GM20000 (cell line): ENCODE measurements at regions not wholly inside any gene's neighbourhood (a gene's known extent, or its start where the extent isn't known, plus 50 kb on each side); places are given as distances from the start of the nearest gene placed in this dataset.
A peak's percentile ranks its signal among the peaks of the same experiment; 100 is the strongest.

Experiments used
- DNase-seq: peaks from one replicate; pipeline ENCODE4 v3.0.0; 2012; ENCODE audit warnings: low spot score
- CTCF ChIP-seq: IDR thresholded peaks from 2 replicates; pipeline ENCODE4 v1.5.1; 2012; ENCODE audit warnings: mild to moderate bottlenecking, control low read depth; ENCODE audit errors: extremely low read depth, missing control alignments

DNA sequence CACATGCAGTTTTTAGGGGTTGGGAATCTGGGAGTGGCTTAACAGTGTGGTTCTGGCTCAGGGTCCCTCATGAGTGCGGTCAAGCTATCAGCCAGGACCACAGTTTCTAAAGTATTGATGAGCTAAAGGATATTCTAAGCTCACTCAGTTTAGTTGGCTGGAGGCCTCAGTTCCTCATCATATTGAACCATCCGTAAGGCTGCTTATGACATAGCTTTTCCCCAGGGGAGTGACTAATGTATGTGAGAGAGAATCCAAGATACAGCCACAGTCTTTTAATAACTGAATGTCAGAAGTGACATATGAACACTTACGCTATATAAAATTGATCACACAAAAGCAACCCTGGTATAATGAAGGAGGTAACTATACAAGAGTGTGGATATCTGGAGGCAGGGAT, 245.3 kb downstream of the POLR1F start:
- no peak for DNase-seq
- no peak for TF ChIP-seq CTCF

GRCh38 chr7:19455623-19456022, 253.2 kb downstream of the POLR1F start:
- no peak for TF ChIP-seq CTCF
- no peak for DNase-seq

DNA sequence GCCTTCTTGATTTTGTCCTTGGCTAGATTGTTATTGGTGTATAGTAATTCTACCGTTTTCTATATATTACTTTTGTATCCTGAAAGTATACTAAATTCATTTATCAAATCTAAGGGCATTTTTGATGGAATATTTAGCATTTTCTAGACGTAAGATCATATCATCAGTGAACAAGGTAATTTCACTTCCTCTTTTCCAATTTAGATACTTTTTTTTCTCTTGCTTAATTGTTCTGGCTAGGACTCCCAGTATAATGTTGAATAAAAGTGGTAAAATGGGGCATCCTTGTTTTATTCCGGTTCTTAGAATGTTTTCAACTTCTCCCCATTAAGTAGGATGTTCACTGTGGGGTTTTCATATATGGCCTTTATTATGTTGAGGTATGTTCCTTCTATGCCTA, 260.7 kb downstream of the POLR1F start:
- DNase-seq, result no peak
- TF ChIP-seq CTCF, result no peak

DNA sequence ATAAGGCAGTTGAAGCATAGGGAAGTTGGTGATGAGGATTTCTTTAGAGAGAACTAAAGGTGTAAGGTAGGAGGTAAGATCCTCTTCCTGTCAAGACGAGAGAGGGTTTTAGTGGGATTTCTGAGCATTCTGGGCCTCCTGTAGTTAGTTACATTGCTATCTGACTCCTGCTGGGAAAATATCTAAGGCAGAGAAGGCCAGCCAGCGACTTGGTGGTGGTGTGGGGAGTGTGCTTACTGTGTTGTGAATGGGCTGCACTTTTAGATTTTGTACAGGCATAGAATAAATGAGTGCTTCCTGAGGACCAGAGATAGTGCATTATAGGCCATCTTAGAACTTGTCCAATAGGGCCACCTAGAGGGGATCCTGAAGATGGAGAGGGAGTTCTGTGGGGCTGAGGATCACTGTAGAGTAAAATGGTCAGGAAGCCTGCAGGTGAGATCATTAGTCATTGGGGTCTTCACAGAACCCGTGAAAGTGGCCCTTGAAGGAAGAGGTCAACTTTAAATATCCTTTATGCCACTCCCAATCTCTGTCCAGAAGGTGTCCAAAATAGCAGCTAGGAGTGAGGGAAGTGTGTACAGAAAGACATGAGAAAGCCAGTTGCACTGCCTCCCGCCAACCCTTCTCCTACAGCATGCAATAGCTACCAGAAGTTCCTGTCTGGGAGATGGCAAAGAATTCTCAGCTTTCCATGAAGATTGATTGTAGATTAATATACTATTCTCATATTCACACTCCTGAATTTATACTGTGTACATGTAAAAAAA, 266.6 kb downstream of the POLR1F start:
- peak; percentile 5 for DNase-seq
- no peak for TF ChIP-seq CTCF

GRCh38 chr7:19439517-19439916, 269.3 kb downstream of the POLR1F start:
- TF ChIP-seq CTCF, result no peak
- no peak for DNase-seq

GRCh38 chr7:19437446-19437845, 271.4 kb downstream of the POLR1F start:
- no peak for DNase-seq
- TF ChIP-seq CTCF, result no peak

DNA sequence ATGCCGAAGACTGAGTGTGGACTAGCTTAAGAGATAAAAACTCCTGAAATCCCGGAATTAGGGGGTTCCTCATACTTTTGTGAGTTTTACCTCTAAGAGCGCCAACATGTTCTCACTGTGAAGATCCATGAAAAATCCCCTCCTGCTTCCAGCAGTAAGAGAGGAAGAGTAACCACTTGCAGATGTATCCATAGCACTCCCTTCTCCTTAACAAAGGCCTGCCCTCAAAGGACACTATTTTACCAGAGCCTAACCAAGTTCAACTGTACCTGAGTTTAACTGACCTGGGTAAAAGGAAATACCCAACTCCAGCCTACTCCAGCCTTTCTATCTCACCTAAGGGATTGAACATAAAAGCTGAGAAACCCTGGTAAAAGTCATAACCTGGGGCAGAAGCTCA, 280.9 kb downstream of the POLR1F start:
- DNase-seq, result no peak
- TF ChIP-seq CTCF, result no peak
